GM12872 (cell line): ENCODE measurements at regions not wholly inside any gene's neighbourhood (a gene's known extent, or its start where the extent isn't known, plus 50 kb on each side); places are given as distances from the start of the nearest gene placed in this dataset.

Source experiments
- CTCF ChIP-seq: IDR thresholded peaks from 3 replicates; pipeline ENCODE4 v1.5.1; 2011; ENCODE audit warnings: low read depth, mild to moderate bottlenecking, low read length, moderate library complexity; ENCODE audit not compliant: insufficient read depth

- TF ChIP-seq CTCF, result no peak
Observed at GRCh38 chr22:48693377-48694135, 1134.1 kb downstream of the BRD1 start.

- no peak for TF ChIP-seq CTCF
Observed at GRCh38 chr22:48692734-48693376, 1134.8 kb downstream of the BRD1 start.

GRCh38 chr22:48691431-48691851 is 1136.2 kb downstream of the BRD1 start:
- no peak for TF ChIP-seq CTCF

- no peak for TF ChIP-seq CTCF
Observed at GRCh38 chr22:48690583-48691317, 1136.9 kb downstream of the BRD1 start.

GRCh38 chr22:48689206-48689605 is 1138.5 kb downstream of the BRD1 start:
- no peak for TF ChIP-seq CTCF

- TF ChIP-seq CTCF, result no peak
Observed at GRCh38 chr22:48688366-48688765, 1139.3 kb downstream of the BRD1 start.

GRCh38 chr22:48687606-48688005 is 1140.1 kb downstream of the BRD1 start:
- no peak for TF ChIP-seq CTCF
